ENCODE measurements at regions not wholly inside any gene's neighbourhood (a gene's known extent, or its start where the extent isn't known, plus 50 kb on each side); places are given as distances from the start of the nearest gene placed in this dataset.

DNA sequence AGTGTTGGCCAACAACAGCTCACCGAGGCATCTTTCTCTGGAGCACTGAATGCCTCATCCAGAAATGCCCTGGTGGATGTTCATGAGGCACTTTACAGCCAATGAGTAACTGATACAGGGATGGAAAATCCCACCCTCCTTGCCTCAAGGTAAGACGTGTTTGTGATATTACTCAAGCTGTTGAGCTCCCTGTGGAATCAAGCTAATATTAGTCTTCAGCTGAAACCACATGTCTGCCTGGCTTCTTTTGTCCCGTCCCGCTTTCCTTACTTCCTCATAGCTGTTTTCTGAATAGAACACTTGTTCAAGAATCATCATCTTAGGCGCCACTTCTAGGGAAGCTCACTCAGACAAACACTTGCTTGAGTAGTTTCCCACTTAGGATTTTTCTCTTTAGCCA lies 422.4 kb downstream of the INHBA start:
- Histone ChIP-seq H4K20me1 (ENCODE audit: insufficient read depth) (no peaks in the 10 kb centered on the region), H3K9ac (ENCODE audit: low read length) (no peak overlapping the region), H3K79me2 (replicated peaks; ENCODE audit: insufficient read depth, low read length) (no peaks in the 10 kb centered on the region), H3K27me3 (ENCODE audit: insufficient read depth, low read depth, low read length) (no peaks in the 10 kb centered on the region), H3K27ac (ENCODE audit: low read length) (no peak overlapping the region), H3K9me2 (ENCODE audit: insufficient read depth, low read length) (no peaks in the 10 kb centered on the region), H3K36me3 (ENCODE audit: insufficient read depth, low read length) (no peaks in the 10 kb centered on the region), H3K4me2 (ENCODE audit: low read length) (no peak overlapping the region), H3K9me3 (ENCODE audit: low read length) (no peaks in the 10 kb centered on the region), H2AFZ (ENCODE audit: low read depth, low read length) (no peak overlapping the region), H3K4me3 (ENCODE audit: low read length) (no peak overlapping the region), H3F3A (ENCODE audit: insufficient read depth, low read length, poor library complexity, severe bottlenecking) (no peaks in the 10 kb centered on the region)
- TF ChIP-seq POLR2AphosphoS5 (IDR thresholded peaks at IDR 0.05), result no peak
- no peak for TF ChIP-seq EZH2 (IDR thresholded peaks at IDR 0.05; ENCODE audit: borderline replicate concordance, insufficient read depth, low read length, poor library complexity, severe bottlenecking)
- TF ChIP-seq, protein P1, sequence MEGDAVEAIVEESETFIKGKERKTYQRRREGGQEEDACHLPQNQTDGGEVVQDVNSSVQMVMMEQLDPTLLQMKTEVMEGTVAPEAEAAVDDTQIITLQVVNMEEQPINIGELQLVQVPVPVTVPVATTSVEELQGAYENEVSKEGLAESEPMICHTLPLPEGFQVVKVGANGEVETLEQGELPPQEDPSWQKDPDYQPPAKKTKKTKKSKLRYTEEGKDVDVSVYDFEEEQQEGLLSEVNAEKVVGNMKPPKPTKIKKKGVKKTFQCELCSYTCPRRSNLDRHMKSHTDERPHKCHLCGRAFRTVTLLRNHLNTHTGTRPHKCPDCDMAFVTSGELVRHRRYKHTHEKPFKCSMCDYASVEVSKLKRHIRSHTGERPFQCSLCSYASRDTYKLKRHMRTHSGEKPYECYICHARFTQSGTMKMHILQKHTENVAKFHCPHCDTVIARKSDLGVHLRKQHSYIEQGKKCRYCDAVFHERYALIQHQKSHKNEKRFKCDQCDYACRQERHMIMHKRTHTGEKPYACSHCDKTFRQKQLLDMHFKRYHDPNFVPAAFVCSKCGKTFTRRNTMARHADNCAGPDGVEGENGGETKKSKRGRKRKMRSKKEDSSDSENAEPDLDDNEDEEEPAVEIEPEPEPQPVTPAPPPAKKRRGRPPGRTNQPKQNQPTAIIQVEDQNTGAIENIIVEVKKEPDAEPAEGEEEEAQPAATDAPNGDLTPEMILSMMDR (IDR thresholded peaks at IDR 0.05; ENCODE audit: poor library complexity, severe bottlenecking), result no peak
- no peak for TF ChIP-seq RAD21 (conservative IDR thresholded peaks at IDR 0.05)
- TF ChIP-seq TAF1 (IDR thresholded peaks at IDR 0.05; ENCODE audit: low read depth), result no peak
- TF ChIP-seq REST (IDR thresholded peaks at IDR 0.05; ENCODE audit: borderline replicate concordance), result no peak
- TF ChIP-seq SMC3 (conservative IDR thresholded peaks at IDR 0.05; ENCODE audit: poor library complexity), result no peak
- no peak for TF ChIP-seq EP300 (conservative IDR thresholded peaks at IDR 0.05; ENCODE audit: poor library complexity, severe bottlenecking)
- TF ChIP-seq MXI1 (conservative IDR thresholded peaks at IDR 0.05; ENCODE audit: poor library complexity, severe bottlenecking), result no peak

- Histone ChIP-seq H4K20me1 (ENCODE audit: insufficient read depth) (no peaks in the 10 kb centered on the region), H3K9ac (ENCODE audit: low read length) (no peak overlapping the region), H3K27me3 (ENCODE audit: insufficient read depth, low read depth, low read length) (no peaks in the 10 kb centered on the region), H3K9me3 (ENCODE audit: low read length) (no peaks in the 10 kb centered on the region), H3K27ac (ENCODE audit: low read length) (no peak overlapping the region), H2AFZ (ENCODE audit: low read depth, low read length) (no peak overlapping the region), H3K4me3 (ENCODE audit: low read length) (no peak overlapping the region), H3F3A (ENCODE audit: insufficient read depth, low read length, poor library complexity, severe bottlenecking) (no peaks in the 10 kb centered on the region), H3K4me2 (ENCODE audit: low read length) (no peak overlapping the region), H3K36me3 (ENCODE audit: insufficient read depth, low read length) (no peaks in the 10 kb centered on the region), H3K79me2 (replicated peaks; ENCODE audit: insufficient read depth, low read length) (no peaks in the 10 kb centered on the region), H3K9me2 (ENCODE audit: insufficient read depth, low read length) (no peaks in the 10 kb centered on the region)
- TF ChIP-seq POLR2AphosphoS5 (IDR thresholded peaks at IDR 0.05), result no peak
- no peak for TF ChIP-seq TAF1 (IDR thresholded peaks at IDR 0.05; ENCODE audit: low read depth)
- no peak for TF ChIP-seq EP300 (conservative IDR thresholded peaks at IDR 0.05; ENCODE audit: poor library complexity, severe bottlenecking)
- TF ChIP-seq SMC3 (conservative IDR thresholded peaks at IDR 0.05; ENCODE audit: poor library complexity), result no peak
- no peak for TF ChIP-seq REST (IDR thresholded peaks at IDR 0.05; ENCODE audit: borderline replicate concordance)
- no peak for TF ChIP-seq EZH2 (IDR thresholded peaks at IDR 0.05; ENCODE audit: borderline replicate concordance, insufficient read depth, low read length, poor library complexity, severe bottlenecking)
- TF ChIP-seq MXI1 (conservative IDR thresholded peaks at IDR 0.05; ENCODE audit: poor library complexity, severe bottlenecking), result no peak
- no peak for TF ChIP-seq RAD21 (conservative IDR thresholded peaks at IDR 0.05)
- TF ChIP-seq, protein P1 (IDR thresholded peaks at IDR 0.05; ENCODE audit: poor library complexity, severe bottlenecking), result no peak
Observed at GRCh38 chr7:41277561-41277960, 425.3 kb downstream of the INHBA start.

All from neural cell (in vitro differentiated cells).